Stimulated activated CD8-positive, alpha-beta memory T cell treated with anti-CD3 and anti-CD28 coated beads, Interleukin-2, amount 100 ng/mL, for 48 hours (primary cell): ENCODE measurements at regions not wholly inside any gene's neighbourhood (a gene's known extent, or its start where the extent isn't known, plus 50 kb on each side); places are given as distances from the start of the nearest gene placed in this dataset.
"Not testable (repeated sequence)": the region's sequence is repeated elsewhere in the genome, so short reads cannot be mapped to it uniquely, and the experiment has no call there.

ENCODE experiments used
- DNase-seq, 2 donors: peaks; one replicate each; pipeline ENCODE4 v3.0.0-alpha.2; 2020; ENCODE audit warnings: low read depth in 2 of 2

GRCh38 chr7:41435020-41435419 is 267.9 kb downstream of the INHBA start:
- DNase-seq: not testable (repeated sequence)

GRCh38 chr7:41431671-41432070 is 271.2 kb downstream of the INHBA start:
- DNase-seq: no peak

GRCh38 chr7:41428381-41428780 is 274.5 kb downstream of the INHBA start:
- DNase-seq: no peak

GRCh38 chr7:41425926-41426325 is 277.0 kb downstream of the INHBA start:
- DNase-seq: no peak

- no peak for DNase-seq
Measured at GRCh38 chr7:41421056-41421455, 281.8 kb downstream of the INHBA start.

- no peak for DNase-seq
Measured at GRCh38 chr7:41420421-41420820, 282.5 kb downstream of the INHBA start.

GRCh38 chr7:41418337-41418736 is 284.6 kb downstream of the INHBA start:
- DNase-seq: no peak

GRCh38 chr7:41416208-41416595 is 286.7 kb downstream of the INHBA start:
- no peak for DNase-seq

- no peak for DNase-seq
Measured at GRCh38 chr7:41415471-41416207, 287.3 kb downstream of the INHBA start.

- no peak for DNase-seq
Measured at GRCh38 chr7:41415051-41415450, 287.8 kb downstream of the INHBA start.

GRCh38 chr7:41404375-41405074 is 298.4 kb downstream of the INHBA start:
- DNase-seq: no peak

GRCh38 chr7:41403291-41403690 is 299.6 kb downstream of the INHBA start:
- DNase-seq: no peak

- no peak for DNase-seq
Measured at GRCh38 chr7:41401833-41402232, 301.1 kb downstream of the INHBA start.

- no peak for DNase-seq
Measured at GRCh38 chr7:41399171-41399570, 303.7 kb downstream of the INHBA start.

- no peak for DNase-seq
Measured at GRCh38 chr7:41391818-41392217, 311.1 kb downstream of the INHBA start.

GRCh38 chr7:41388933-41389332 is 314.0 kb downstream of the INHBA start:
- DNase-seq: not testable (repeated sequence)

- no peak for DNase-seq
Measured at GRCh38 chr7:41385996-41386395, 316.9 kb downstream of the INHBA start.

- DNase-seq: no peak
Measured at GRCh38 chr7:41384418-41384817, 318.5 kb downstream of the INHBA start.

- DNase-seq: no peak
Measured at GRCh38 chr7:41383596-41383995, 319.3 kb downstream of the INHBA start.

- no peak for DNase-seq
Measured at GRCh38 chr7:41378156-41378555, 324.7 kb downstream of the INHBA start.

- no peak for DNase-seq
Measured at GRCh38 chr7:41375582-41375981, 327.3 kb downstream of the INHBA start.

- no peak for DNase-seq
Measured at GRCh38 chr7:41374150-41374848, 328.6 kb downstream of the INHBA start.
